Frontal cortex (tissue), 3 donors: ENCODE measurements at regions not wholly inside any gene's neighbourhood (a gene's known extent, or its start where the extent isn't known, plus 50 kb on each side); places are given as distances from the start of the nearest gene placed in this dataset.
A peak's percentile ranks its signal among the peaks of the same experiment; 100 is the strongest.

Experiments
- DNase-seq, 2 donors: peaks; one replicate each; pipeline ENCODE4 v3.0.0; 2012; ENCODE audit warnings: low spot score in 2 of 2
- FAIRE-seq: peaks from 2 replicates; lab custom pipeline; 2012; peaks lifted over from hg19 to GRCh38; lab: Jason Lieb, UNC
- donor health status: control.
- donor health status: control.
- donor health status: control.

GRCh38 chr4:184575306-184575705 is 73.9 kb downstream of the CASP3 start:
- FAIRE-seq (no peak), DNase-seq (no peak)

DNA sequence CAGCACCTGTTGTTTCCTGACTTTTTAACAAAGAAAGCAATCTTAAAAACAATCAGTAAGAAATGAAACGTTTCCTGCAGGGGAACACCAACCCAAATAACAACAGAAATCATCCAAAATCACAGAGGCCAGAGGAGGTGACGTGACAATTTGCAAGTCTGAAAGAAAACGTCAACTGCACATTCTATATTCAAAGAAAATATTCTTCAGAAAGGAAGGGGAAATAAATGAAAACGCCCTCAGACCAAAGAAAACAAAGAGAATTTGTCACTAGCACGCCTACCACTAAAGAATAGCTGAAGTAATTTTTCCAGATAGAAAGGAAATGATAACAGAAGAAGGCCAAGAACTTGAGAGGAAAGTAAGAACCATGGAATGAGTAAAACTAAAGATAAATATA is 74.4 kb downstream of the CASP3 start:
- FAIRE-seq (no peak), DNase-seq (no peak)

- FAIRE-seq, result no peak
These were observed 75.5 kb downstream of the CASP3 start for GRCh38 chr4:184573701-184574100.

DNA sequence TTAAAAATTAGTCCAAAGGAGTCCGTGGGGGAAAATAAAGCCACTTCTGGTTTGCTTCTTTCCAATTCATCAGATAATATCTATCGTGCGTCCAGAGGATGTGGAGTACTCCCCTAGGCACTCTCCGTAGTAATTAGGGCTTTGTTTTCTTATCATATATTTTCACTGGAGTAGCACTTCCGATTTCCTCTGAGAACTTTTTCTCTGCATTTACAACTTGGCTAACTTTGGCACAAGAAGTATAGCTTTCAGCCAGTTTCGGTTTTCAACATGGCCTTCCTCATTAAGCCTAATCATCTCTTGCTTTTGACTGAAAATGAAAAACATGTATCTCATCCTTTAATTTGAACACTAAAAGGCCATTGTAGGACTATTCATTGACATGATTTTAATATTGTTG is 80.5 kb downstream of the CASP3 start:
- FAIRE-seq, result no peak

More at GRCh38 chr4:184573701-184574100, 75.5 kb downstream of the CASP3 start:
- DNase-seq, result no peak

GRCh38 chr4:184563621-184564020 is 85.6 kb downstream of the CASP3 start:
- FAIRE-seq, result no peak
- DNase-seq, result no peak

More for the DNA sequence above, 80.5 kb downstream of the CASP3 start:
- no peak for DNase-seq

DNA sequence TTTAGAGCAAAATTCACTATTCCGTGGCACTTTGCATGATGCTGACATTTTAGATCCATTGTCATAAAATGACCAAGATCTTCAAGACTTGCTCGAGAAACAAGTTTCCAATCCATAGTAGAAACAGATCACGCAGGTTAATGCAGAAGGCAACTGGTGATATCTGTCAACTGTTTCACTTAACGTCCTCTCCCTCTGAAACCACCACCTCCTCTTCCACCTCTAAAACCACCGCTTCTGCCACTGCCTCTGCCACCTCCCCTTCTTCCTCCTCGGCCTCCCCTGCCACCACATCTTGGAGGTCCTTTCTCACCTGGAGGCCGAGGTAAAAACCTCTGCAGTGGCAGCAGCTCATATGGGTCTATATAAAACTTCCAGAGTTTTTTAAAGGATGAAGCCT is 84.6 kb upstream of the IRF2 start:
- no peak for DNase-seq
- no peak for FAIRE-seq

GRCh38 chr4:184553891-184554290 is 79.5 kb upstream of the IRF2 start:
- no peak for FAIRE-seq
- no peak for DNase-seq

- no peak for FAIRE-seq
These were observed 76.1 kb upstream of the IRF2 start for GRCh38 chr4:184550476-184550875.

GRCh38 chr4:184548648-184549341 is 74.4 kb upstream of the IRF2 start:
- DNase-seq, result no peak
- FAIRE-seq, result no peak

More at GRCh38 chr4:184550476-184550875, 76.1 kb upstream of the IRF2 start:
- DNase-seq, result no peak

- no peak for FAIRE-seq
- no peak for DNase-seq
These were observed 73.9 kb upstream of the IRF2 start for GRCh38 chr4:184548316-184548647.

GRCh38 chr4:184544788-184545409 is 70.5 kb upstream of the IRF2 start:
- DNase-seq, result no peak

DNA sequence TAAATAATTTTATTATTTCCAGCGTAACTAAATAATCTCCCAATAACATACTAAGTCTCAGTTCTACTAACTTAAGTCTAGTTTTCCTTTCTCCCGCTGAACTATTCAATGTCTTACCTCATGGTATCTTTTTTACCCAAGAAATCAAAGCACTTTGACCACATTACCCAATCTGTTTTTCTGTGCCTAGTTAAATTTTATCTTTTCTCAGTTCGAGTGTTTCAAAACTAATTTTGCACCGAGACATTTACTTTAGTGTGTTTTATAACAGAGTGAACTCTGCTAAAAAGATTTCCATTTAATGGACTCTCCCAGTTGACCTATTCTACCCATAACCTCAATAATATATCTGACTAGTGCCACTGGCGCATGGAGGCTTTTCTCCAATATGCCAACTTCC is 67.6 kb upstream of the IRF2 start:
- no peak for FAIRE-seq

More at GRCh38 chr4:184544788-184545409, 70.5 kb upstream of the IRF2 start:
- FAIRE-seq, result no peak

GRCh38 chr4:184540307-184540706 is 66.0 kb upstream of the IRF2 start:
- FAIRE-seq, result peak; percentile 64

More for the DNA sequence above, 67.6 kb upstream of the IRF2 start:
- no peak for DNase-seq

GRCh38 chr4:184538023-184538599 is 63.8 kb upstream of the IRF2 start:
- FAIRE-seq, result peak; percentile 91
- peak; percentile 70 to 72 for DNase-seq

More at GRCh38 chr4:184540307-184540706, 66.0 kb upstream of the IRF2 start:
- no peak for DNase-seq

- DNase-seq (peak; percentile 70 to 77), FAIRE-seq (peak; percentile 87)
These were observed 63.1 kb upstream of the IRF2 start for GRCh38 chr4:184537269-184538022.

DNA sequence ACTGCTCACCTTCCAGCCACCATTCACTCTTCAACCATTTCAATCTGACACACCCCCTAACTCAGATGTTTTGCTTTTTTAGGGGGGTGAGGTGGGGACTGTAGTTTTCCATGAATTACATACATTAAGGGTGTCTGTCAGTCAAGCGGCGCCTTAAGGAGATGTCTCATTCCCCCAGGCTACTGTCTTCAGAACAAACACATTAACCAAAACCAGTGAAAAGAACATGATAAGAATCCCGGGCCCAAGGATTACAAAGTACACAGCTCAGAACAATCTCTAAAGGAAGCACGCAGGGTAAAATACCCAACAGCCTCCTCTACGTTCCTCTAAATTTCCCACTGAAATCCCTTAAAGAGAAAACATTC is 62.5 kb upstream of the IRF2 start:
- FAIRE-seq (no peak), DNase-seq (no peak)

DNA sequence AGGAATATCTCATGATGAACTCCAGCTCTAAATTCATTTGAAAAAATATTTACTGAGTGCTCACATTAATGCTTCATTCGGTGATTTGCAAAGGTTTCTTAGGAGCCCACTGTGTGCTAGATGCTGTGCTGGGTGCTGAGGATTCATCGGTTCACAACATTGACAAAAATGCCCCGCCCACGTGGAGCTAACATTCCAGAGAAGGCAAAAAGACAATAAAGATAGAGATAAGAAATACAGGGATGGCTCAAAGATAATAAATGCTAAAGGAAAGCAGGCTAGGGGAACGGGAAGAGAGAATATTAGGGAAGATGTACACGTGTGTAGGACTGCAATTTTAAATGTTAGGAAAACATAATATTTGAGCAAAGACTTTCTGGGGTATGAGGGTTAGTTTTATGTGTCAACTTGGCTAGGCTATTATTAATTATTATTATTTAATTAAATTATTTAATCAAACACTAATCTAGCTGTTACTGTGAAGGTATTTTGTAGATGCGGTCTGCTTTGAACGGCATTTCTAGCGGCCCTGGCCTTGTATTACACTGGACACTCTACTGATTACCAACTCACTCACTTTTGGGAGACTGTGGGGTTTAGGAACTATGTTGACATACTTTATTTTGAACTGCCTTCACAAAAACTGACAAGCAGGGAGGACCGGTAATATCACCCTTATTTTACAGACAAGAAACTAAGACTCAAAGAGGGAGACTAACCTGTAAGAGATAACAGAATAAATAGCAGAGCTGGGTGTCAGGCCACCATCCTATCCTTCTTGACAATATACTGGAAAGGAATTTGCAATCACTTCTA is 61.9 kb upstream of the IRF2 start:
- no peak for DNase-seq
- FAIRE-seq, result no peak

DNA sequence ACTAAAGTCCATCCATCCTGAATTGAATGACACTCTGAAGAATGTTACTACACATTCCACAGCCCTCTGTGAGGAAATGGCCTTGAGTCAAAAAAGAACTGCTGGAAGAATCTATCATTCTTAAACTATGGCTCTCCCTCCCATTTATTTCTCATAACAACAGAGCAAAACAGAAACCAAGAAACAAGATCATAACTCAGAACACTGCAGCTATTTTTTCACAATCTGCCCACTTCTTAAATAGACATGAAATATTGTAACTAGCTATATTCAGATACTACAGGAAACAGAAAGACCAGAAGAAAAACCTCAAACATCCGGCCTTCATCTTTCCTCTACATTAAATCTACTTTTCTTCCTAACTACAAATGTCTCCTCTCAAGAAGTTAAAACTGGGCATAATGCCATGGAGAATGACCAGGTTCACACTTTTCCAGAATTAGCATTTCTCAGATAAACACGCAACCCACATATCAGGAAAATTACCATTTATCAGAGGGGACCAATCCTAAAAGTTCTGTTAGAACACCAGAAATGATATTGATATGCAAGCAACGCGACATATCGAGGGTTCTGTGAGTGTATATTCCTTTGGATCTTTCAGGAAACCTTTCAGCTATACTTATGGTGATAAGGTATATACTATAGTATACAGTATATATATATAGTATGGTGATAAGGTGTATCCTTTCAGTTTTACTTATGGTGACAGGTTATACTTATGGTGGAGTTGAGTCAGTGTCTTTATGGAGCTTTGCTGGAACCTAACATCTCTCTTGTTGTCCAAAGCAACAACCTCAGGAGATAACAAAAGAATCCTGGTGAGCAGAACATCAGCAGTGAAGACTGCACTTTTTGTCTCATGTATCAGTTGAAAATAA is 60.4 kb upstream of the IRF2 start:
- FAIRE-seq, result no peak
- no peak for DNase-seq

DNA sequence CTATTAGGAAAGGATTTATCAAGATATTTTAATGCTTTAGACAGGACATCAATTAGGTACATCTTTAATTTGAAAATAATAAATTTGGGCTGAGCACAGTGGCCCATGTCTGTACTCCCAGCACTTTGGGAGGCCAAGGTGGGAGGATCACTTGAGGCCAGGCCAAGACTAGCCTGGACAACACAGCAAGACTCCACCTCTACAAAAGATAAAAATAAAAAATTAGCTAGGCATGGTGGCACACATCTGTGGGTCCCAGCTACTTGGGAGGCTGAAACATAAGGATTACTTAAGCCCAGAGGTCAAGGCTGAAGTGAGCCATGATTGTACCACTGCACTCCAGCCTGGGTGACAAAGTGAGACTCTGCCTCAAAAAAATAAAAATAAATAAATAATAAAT is 59.6 kb upstream of the IRF2 start:
- FAIRE-seq (no peak), DNase-seq (no peak)
